K562 (cell line): ENCODE measurements at regions not wholly inside any gene's neighbourhood (a gene's known extent, or its start where the extent isn't known, plus 50 kb on each side); places are given as distances from the start of the nearest gene placed in this dataset.

ENCODE experiments used
- ATAC-seq: fragments of 200-7000 bp; cut with Tn5 transposase; 3 replicates; pipeline ENCODE4 v1.9.1; 2020; ENCODE audit warnings: moderate library complexity
- BruUV-seq: library from RNA; stranded (reverse); fragments of 400-500 nt; replicated peaks from 2 replicates; lab custom pipeline; 2021; lab: Mats Ljungman, UMichigan
- CTCF ChIA-PET: fragments of 300-600 bp; formaldehyde crosslinking; extraction: SDS; loops from one replicate; lab custom pipeline; 2021; ENCODE audit warnings: low intra/inter-chr PET ratio; lab: Yijun Ruan, JAX
- POLR2A ChIA-PET: fragments of 300-600, 350-650 bp; sonication (Branson Sonifier 250); formaldehyde crosslinking; extraction: SDS; loops from one replicate; lab custom pipeline; 2021; ENCODE audit warnings: antibody characterized with exemption, inconsistent platforms; lab: Yijun Ruan, JAX
- DNase-seq, 4 experiments: peaks; one replicate each; pipeline versions ENCODE4 v3.0.0 to v3.0.0-alpha.2; 2011 to 2018; ENCODE audit warnings: low spot score in 3 of 4, mixed read lengths in 3 of 4; ENCODE audit errors: extremely low read depth in 1 of 4
- FAIRE-seq: peaks from 2 replicates; lab custom pipeline; 2011; peaks lifted over from hg19 to GRCh38; lab: Jason Lieb, UNC
- H2AFZ ChIP-seq: 2 replicates; pipeline ENCODE4 v1.6.0; 2011; ENCODE audit warnings: low read depth, low read length, control low read depth, inconsistent platforms
- H3K27ac ChIP-seq: fragments of 200-600 bp; 3 replicates; pipeline ENCODE4 v1.8.0; 2011; ENCODE audit warnings: low read depth, mild to moderate bottlenecking, control low read depth, inconsistent platforms, low read length, moderate library complexity, mixed read lengths; ENCODE audit errors: extremely low read depth
- H3K27me3 ChIP-seq, 2 experiments: fragments of 300-600 bp in 1 of 2; 2 replicates in 1 of 2; 3 replicates in 1 of 2; pipeline versions ENCODE4 v1.6.0 to v1.8.0; 2011; ENCODE audit warnings: inconsistent platforms in 2 of 2, low read length in 2 of 2, mild to moderate bottlenecking in 1 of 2, mixed read lengths in 1 of 2, moderate library complexity in 1 of 2; ENCODE audit not compliant: control insufficient read depth in 2 of 2, insufficient read depth in 2 of 2
- H3K36me3 ChIP-seq: fragments of 300-600 bp; 3 replicates; pipeline ENCODE4 v1.8.0; 2011; ENCODE audit warnings: mild to moderate bottlenecking, low read length, inconsistent platforms; ENCODE audit not compliant: control insufficient read depth, insufficient read depth
- H3K4me1 ChIP-seq, 2 experiments: fragments of 200-600 bp in 1 of 2; replicated peaks in 1 of 2; 2 replicates in 1 of 2; 3 replicates in 1 of 2; pipeline versions ENCODE4 v1.5.1 to v1.8.0; 2011; ENCODE audit warnings: inconsistent platforms in 2 of 2, low read length in 2 of 2, mild to moderate bottlenecking in 1 of 2, mixed read lengths in 1 of 2, moderate library complexity in 1 of 2; ENCODE audit not compliant: control insufficient read depth in 2 of 2, insufficient read depth in 2 of 2
- H3K4me2 ChIP-seq: 2 replicates; pipeline ENCODE4 v1.6.1; 2011; ENCODE audit warnings: low read length, control low read depth, inconsistent platforms, mixed read lengths; ENCODE audit not compliant: insufficient read depth
- H3K4me3 ChIP-seq: fragments of 200-600 bp; sonication (generic), shearing (Covaris generic); 2 replicates; pipeline ENCODE4 v1.5.1; 2016; ENCODE audit warnings: control low read depth, inconsistent platforms
- H3K79me2 ChIP-seq: fragments of 200-600 bp; 3 replicates; pipeline ENCODE4 v1.8.0; 2011; ENCODE audit warnings: low read length, inconsistent platforms; ENCODE audit not compliant: control insufficient read depth, insufficient read depth
- H3K9ac ChIP-seq, 2 experiments: 2 replicates each; pipeline versions ENCODE4 v1.6.0 to v1.6.1; 2011; ENCODE audit warnings: low read depth in 2 of 2, low read length in 2 of 2, control low read depth in 1 of 2, inconsistent platforms in 1 of 2, mild to moderate bottlenecking in 1 of 2, mixed read lengths in 1 of 2; ENCODE audit not compliant: insufficient read depth in 1 of 2
- H3K9me1 ChIP-seq: one replicate; pipeline ENCODE4 v1.6.0; 2011; ENCODE audit warnings: inconsistent platforms, mild to moderate bottlenecking, low read length, moderate library complexity; ENCODE audit not compliant: control insufficient read depth, insufficient read depth
- H3K9me3 ChIP-seq: replicated peaks from 2 replicates; pipeline ENCODE4 v1.5.1; 2011; ENCODE audit warnings: low read depth, low read length, inconsistent platforms; ENCODE audit not compliant: control insufficient read depth, insufficient read depth
- H4K20me1 ChIP-seq: replicated peaks from 2 replicates; pipeline ENCODE4 v1.6.1; 2011; ENCODE audit warnings: low read length, inconsistent platforms, mixed read lengths; ENCODE audit not compliant: control insufficient read depth, insufficient read depth
- SRSF3 ChIP-seq: fragments of 200-400 bp; formaldehyde crosslinking; IDR thresholded peaks from 2 replicates; pipeline ENCODE4 v1.6.1; 2016; ENCODE audit warnings: mild to moderate bottlenecking, low read length, moderate library complexity; ENCODE audit not compliant: insufficient read depth
- ZNF277 ChIP-seq: fragments of 250-450 bp; sonication (Bioruptor Pico); IDR thresholded peaks from 2 replicates; pipeline ENCODE4 v1.8.0; 2022; ENCODE audit warnings: inconsistent platforms, mild to moderate bottlenecking, moderate library complexity, borderline replicate concordance
- ZNF436 ChIP-seq: fragments of 250-450, 450-650 bp; sonication (Bioruptor Pico); formaldehyde crosslinking; IDR thresholded peaks from 2 replicates; pipeline ENCODE4 v1.7.0; 2020; ENCODE audit warnings: mild to moderate bottlenecking
- ZNF57 ChIP-seq: fragments of 450-650 bp; formaldehyde crosslinking; IDR thresholded peaks from 2 replicates; pipeline ENCODE4 v1.4.0; 2020; ENCODE audit warnings: mild to moderate bottlenecking, moderate library complexity
- WGBS: fragments of 100-300 bp; shearing (Covaris generic); methylation state at CpG from one replicate; pipeline ENCODE4 v1.1.6; 2016; ENCODE audit warnings: low coverage, mixed read lengths; ENCODE audit not compliant: insufficient coverage; ENCODE audit errors: missing lambda C conversion rate; 5-methylcytosine and 5-hydroxymethylcytosine counted together
- in situ Hi-C: fragments of 300-500 bp; cut with MboI; formaldehyde crosslinking; loops from 4 replicates; pipeline ENCODE4 v1.15.0; 2018; ENCODE audit warnings: inconsistent platforms, mixed read lengths
- intact Hi-C: fragments of 100-400 bp; cut with micrococcal nuclease; formaldehyde crosslinking; loops from 2 replicates; pipeline ENCODE4 v1.14.2; 2022

GRCh38 chr2:16137080-16137755 is 196.9 kb downstream of the MYCN start:
- intact Hi-C loops: no loop called here
- Histone ChIP-seq H2AFZ (no peak overlapping the region), H3K4me2 (no peak overlapping the region), H3K9ac (no peak overlapping the region), H3K4me3 (no peak overlapping the region), H3K27me3 (no peaks in the 10 kb centered on the region)
- WGBS: 2% methylated on average over 5 of the region's 5 CpGs
- POLR2A ChIA-PET: interaction anchor here (0.9 kb wide), 1 partner anchor 12 kb away, joined by 3 read pairs; no protein-coding TSS in a partner anchor
- no peak for TF ChIP-seq SRSF3
- TF ChIP-seq ZNF277 (CRISPR knock-in tag): no peak
- TF ChIP-seq ZNF57: no peak
- TF ChIP-seq ZNF436 (CRISPR knock-in tag): no peak
- TF ChIP-seq, all 486 proteins: peak for 0
- no peaks in the 10 kb centered on the region; the same call in 1 of the 2 replicates for H4K20me1 ChIP-seq
- BruUV-seq: no TSS peak
- H3K4me1 ChIP-seq: no peaks in the 10 kb centered on the region
- no peak for DNase-seq
- CTCF ChIA-PET: no interaction called here
- ATAC-seq: no peak
- in situ Hi-C loops: no loop called here
- no peaks in the 10 kb centered on the region for H3K36me3 ChIP-seq
- FAIRE-seq: no peak
- no peaks in the 10 kb centered on the region for H3K9me1 ChIP-seq
- no peak overlapping the region for H3K27ac ChIP-seq
- H3K79me2 ChIP-seq: no peaks in the 10 kb centered on the region
- no peaks in the 10 kb centered on the region for H3K9me3 ChIP-seq
